IMR-90 (cell line): ENCODE measurements at regions not wholly inside any gene's neighbourhood (a gene's known extent, or its start where the extent isn't known, plus 50 kb on each side); places are given as distances from the start of the nearest gene placed in this dataset.

Experiments
- BHLHE40 ChIP-seq: fragments of 150-350 bp; IDR thresholded peaks from 2 replicates; pipeline ENCODE4 v1.6.1; 2016; ENCODE audit warnings: mild to moderate bottlenecking, low read depth, low read length
- CEBPB ChIP-seq: IDR thresholded peaks from 2 replicates; pipeline ENCODE4 v1.6.1; 2012; ENCODE audit warnings: low read depth, low read length, improper control_type of control experiment
- ELK1 ChIP-seq: fragments of 150-350 bp; IDR thresholded peaks from 2 replicates; pipeline ENCODE4 v1.6.1; 2016; ENCODE audit warnings: low read depth, mild to moderate bottlenecking, low read length, moderate library complexity, borderline replicate concordance
- MAFK ChIP-seq: IDR thresholded peaks from 2 replicates; pipeline ENCODE4 v1.6.1; 2012; ENCODE audit warnings: low read depth, low read length, improper control_type of control experiment
- MAZ ChIP-seq: IDR thresholded peaks from 2 replicates; pipeline ENCODE4 v1.6.1; 2012; ENCODE audit warnings: low read depth, mild to moderate bottlenecking, low read length, improper control_type of control experiment, moderate library complexity, borderline replicate concordance
- NFE2L2 ChIP-seq: fragments of 150-350 bp; IDR thresholded peaks from 2 replicates; pipeline ENCODE4 v1.6.1; 2016; ENCODE audit warnings: low read depth, mild to moderate bottlenecking, low read length
- POLR2A ChIP-seq: IDR thresholded peaks from 2 replicates; pipeline ENCODE4 v1.6.1; 2012; ENCODE audit warnings: mild to moderate bottlenecking, low read depth, low read length
- RAD21 ChIP-seq: IDR thresholded peaks from 2 replicates; pipeline ENCODE4 v1.6.1; 2012; ENCODE audit warnings: low read length, improper control_type of control experiment
- RCOR1 ChIP-seq: IDR thresholded peaks from 2 replicates; pipeline ENCODE4 v1.6.1; 2012; ENCODE audit warnings: mild to moderate bottlenecking, low read length, improper control_type of control experiment; ENCODE audit not compliant: insufficient replicate concordance
- RFX5 ChIP-seq: IDR thresholded peaks from 2 replicates; pipeline ENCODE4 v1.8.0; 2012; ENCODE audit warnings: low read depth, mild to moderate bottlenecking, low read length, moderate library complexity
- TF ChIP-seq, protein P1 (sequence below): conservative IDR thresholded peaks from 2 replicates; pipeline ENCODE4 v1.5.1; 2012; ENCODE audit warnings: mild to moderate bottlenecking, low read depth, low read length, improper control_type of control experiment

GRCh38 chr18:73679941-73680712 is 467.5 kb downstream of the FBXO15 start:
- TF ChIP-seq, protein P1, sequence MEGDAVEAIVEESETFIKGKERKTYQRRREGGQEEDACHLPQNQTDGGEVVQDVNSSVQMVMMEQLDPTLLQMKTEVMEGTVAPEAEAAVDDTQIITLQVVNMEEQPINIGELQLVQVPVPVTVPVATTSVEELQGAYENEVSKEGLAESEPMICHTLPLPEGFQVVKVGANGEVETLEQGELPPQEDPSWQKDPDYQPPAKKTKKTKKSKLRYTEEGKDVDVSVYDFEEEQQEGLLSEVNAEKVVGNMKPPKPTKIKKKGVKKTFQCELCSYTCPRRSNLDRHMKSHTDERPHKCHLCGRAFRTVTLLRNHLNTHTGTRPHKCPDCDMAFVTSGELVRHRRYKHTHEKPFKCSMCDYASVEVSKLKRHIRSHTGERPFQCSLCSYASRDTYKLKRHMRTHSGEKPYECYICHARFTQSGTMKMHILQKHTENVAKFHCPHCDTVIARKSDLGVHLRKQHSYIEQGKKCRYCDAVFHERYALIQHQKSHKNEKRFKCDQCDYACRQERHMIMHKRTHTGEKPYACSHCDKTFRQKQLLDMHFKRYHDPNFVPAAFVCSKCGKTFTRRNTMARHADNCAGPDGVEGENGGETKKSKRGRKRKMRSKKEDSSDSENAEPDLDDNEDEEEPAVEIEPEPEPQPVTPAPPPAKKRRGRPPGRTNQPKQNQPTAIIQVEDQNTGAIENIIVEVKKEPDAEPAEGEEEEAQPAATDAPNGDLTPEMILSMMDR: no peak
- TF ChIP-seq POLR2A: no peak
- TF ChIP-seq RFX5: no peak
- no peak for TF ChIP-seq CEBPB
- no peak for TF ChIP-seq BHLHE40
- TF ChIP-seq MAFK: no peak
- TF ChIP-seq ELK1: no peak
- no peak for TF ChIP-seq NFE2L2
- no peak for TF ChIP-seq MAZ
- no peak for TF ChIP-seq RCOR1
- no peak for TF ChIP-seq RAD21
